ENCODE measurements at regions not wholly inside any gene's neighbourhood (a gene's known extent, or its start where the extent isn't known, plus 50 kb on each side); places are given as distances from the start of the nearest gene placed in this dataset.
"Not testable (repeated sequence)": the region's sequence is repeated elsewhere in the genome, so short reads cannot be mapped to it uniquely, and the experiment has no call there.

GRCh38 chr20:26373066-26373465 lies 676.4 kb upstream of the ZNF337 start:
- not testable (repeated sequence) for DNase-seq

GRCh38 chr20:26354511-26354910 lies 657.9 kb upstream of the ZNF337 start:
- no peak for DNase-seq

- no peak for DNase-seq
Measured at GRCh38 chr20:26347396-26347795, 650.7 kb upstream of the ZNF337 start.

- DNase-seq, result not testable (repeated sequence)
Measured at GRCh38 chr20:26340460-26341065, 643.9 kb upstream of the ZNF337 start.

- no peak for DNase-seq
Measured at GRCh38 chr20:26324177-26324576, 627.5 kb upstream of the ZNF337 start.

GRCh38 chr20:26315054-26315453 lies 618.4 kb upstream of the ZNF337 start:
- DNase-seq, result no peak

- not testable (repeated sequence) for DNase-seq
Measured at GRCh38 chr20:26309720-26310119, 613.1 kb upstream of the ZNF337 start.

- DNase-seq, result no peak
Measured at GRCh38 chr20:26308961-26309360, 612.3 kb upstream of the ZNF337 start.

GRCh38 chr20:26295006-26295405 lies 598.4 kb upstream of the ZNF337 start:
- DNase-seq, result no peak

- peak in 1 of 2 experiments; percentile 1 for DNase-seq
Measured at GRCh38 chr20:26288379-26289061, 591.9 kb upstream of the ZNF337 start.

GRCh38 chr20:26279238-26279637 lies 582.6 kb upstream of the ZNF337 start:
- DNase-seq, result no peak

- no peak for DNase-seq
Measured at GRCh38 chr20:26277339-26277738, 580.7 kb upstream of the ZNF337 start.

GRCh38 chr20:26276554-26277210 lies 580.0 kb upstream of the ZNF337 start:
- DNase-seq, result no peak

- not testable (repeated sequence) for DNase-seq
Measured at GRCh38 chr20:26268762-26269161, 572.1 kb upstream of the ZNF337 start.

GRCh38 chr20:26260925-26261324 lies 564.3 kb upstream of the ZNF337 start:
- DNase-seq, result not testable (repeated sequence)

- not testable (repeated sequence) for DNase-seq
Measured at GRCh38 chr20:26252311-26252975, 555.8 kb upstream of the ZNF337 start.

GRCh38 chr20:26251376-26251775 lies 554.7 kb upstream of the ZNF337 start:
- DNase-seq, result not testable (repeated sequence)

- not testable (repeated sequence) for DNase-seq
Measured at GRCh38 chr20:26250249-26251114, 553.8 kb upstream of the ZNF337 start.

GRCh38 chr20:26243731-26244130 lies 547.1 kb upstream of the ZNF337 start:
- DNase-seq, result no peak

- not testable (repeated sequence) for DNase-seq
Measured at GRCh38 chr20:26220609-26221008, 524.0 kb upstream of the ZNF337 start.

GRCh38 chr20:26219546-26219945 lies 522.9 kb upstream of the ZNF337 start:
- DNase-seq, result not testable (repeated sequence)

GRCh38 chr20:26218301-26218700 lies 521.6 kb upstream of the ZNF337 start:
- no peak for DNase-seq
